ENCODE measurements at regions not wholly inside any gene's neighbourhood (a gene's known extent, or its start where the extent isn't known, plus 50 kb on each side); places are given as distances from the start of the nearest gene placed in this dataset.

DNA sequence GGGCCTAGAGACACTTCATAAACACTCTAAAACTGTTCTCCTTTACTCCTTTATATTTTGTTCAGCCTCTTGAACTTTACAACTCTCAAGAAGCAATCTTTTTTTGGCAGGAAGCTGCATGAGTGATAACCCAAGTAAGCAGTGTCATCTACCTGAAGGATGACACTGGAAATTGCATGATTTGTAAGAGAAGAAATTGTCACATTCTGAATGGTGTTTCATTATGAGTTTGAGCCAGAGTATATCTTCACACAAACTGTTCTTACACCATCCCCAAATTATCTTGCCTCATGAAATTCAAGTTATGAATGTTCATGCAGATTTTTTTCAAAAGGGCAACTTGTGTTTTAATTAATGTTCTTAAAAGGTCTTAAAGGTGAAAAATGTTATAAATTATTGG, 799.3 kb downstream of the TBC1D32 start:
- DNase-seq, result no peak
- TF ChIP-seq, protein P1, sequence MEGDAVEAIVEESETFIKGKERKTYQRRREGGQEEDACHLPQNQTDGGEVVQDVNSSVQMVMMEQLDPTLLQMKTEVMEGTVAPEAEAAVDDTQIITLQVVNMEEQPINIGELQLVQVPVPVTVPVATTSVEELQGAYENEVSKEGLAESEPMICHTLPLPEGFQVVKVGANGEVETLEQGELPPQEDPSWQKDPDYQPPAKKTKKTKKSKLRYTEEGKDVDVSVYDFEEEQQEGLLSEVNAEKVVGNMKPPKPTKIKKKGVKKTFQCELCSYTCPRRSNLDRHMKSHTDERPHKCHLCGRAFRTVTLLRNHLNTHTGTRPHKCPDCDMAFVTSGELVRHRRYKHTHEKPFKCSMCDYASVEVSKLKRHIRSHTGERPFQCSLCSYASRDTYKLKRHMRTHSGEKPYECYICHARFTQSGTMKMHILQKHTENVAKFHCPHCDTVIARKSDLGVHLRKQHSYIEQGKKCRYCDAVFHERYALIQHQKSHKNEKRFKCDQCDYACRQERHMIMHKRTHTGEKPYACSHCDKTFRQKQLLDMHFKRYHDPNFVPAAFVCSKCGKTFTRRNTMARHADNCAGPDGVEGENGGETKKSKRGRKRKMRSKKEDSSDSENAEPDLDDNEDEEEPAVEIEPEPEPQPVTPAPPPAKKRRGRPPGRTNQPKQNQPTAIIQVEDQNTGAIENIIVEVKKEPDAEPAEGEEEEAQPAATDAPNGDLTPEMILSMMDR (IDR thresholded peaks at IDR 0.05), result no peak
- TF ChIP-seq POLR2A (IDR thresholded peaks at IDR 0.05), result no peak
- Histone ChIP-seq H3K27me3 (no peaks in the 10 kb centered on the region), H3K4me3 (no peak overlapping the region), H3K9me3 (no peaks in the 10 kb centered on the region), H3K27ac (no peak overlapping the region), H3K36me3 (replicated peaks in 1 of 2; ENCODE audit: insufficient read depth in 1 of 2, low read depth in 2 of 2) (no peaks in the 10 kb centered on the region), H3K4me1 (no peaks in the 10 kb centered on the region)
- intact Hi-C loops (cut with DNase I), result no loop called here
- no peak for ATAC-seq

DNA sequence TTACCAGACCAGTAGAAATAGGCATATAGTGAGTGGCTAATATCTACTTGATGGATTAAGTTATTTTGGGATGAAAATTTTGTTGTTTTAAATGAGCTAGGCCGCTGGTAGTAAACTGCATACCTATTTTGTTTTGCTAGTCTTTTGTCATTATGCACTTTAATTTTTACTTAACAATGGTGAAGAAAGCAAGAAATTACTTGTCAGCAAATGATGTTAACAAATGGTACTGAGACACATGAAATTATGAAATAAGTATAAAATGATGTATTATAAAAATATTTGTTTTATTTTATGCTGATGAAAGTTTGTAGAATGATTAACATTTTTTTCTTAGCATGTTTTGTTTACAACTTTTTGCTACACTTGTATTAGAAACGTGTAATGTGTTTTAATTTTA, 807.7 kb downstream of the TBC1D32 start:
- Histone ChIP-seq H3K27me3 (no peaks in the 10 kb centered on the region), H3K36me3 (replicated peaks in 1 of 2; ENCODE audit: insufficient read depth in 1 of 2, low read depth in 2 of 2) (no peaks in the 10 kb centered on the region), H3K4me3 (no peak overlapping the region), H3K27ac (no peak overlapping the region), H3K4me1 (no peaks in the 10 kb centered on the region), H3K9me3 (no peaks in the 10 kb centered on the region)
- TF ChIP-seq, protein P1 (IDR thresholded peaks at IDR 0.05), result no peak
- TF ChIP-seq POLR2A (IDR thresholded peaks at IDR 0.05), result no peak
- intact Hi-C loops (cut with DNase I), result no loop called here
- DNase-seq (no peak), ATAC-seq (no peak)
- 76 to 77% methylated on average over 2 of the region's 2 CpGs for WGBS, 2 donors

DNA sequence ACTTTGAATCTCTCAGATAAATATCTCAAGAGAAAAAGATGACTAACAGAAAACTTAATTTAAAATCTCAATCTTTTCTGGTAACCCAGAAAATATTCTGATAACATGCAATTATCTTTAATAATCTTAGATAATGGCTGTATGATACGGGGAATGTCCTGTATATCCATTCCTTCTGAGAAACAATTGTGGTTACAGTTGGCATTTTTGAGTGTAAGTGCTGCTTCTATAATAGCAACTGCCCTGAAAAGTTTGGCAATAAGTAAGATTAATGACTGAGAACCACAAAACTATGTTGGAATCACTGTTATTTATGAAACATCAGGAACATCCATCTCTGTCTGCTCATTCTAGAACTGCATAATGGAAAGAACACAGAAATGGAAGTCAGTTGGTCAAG, 819.7 kb downstream of the TBC1D32 start:
- no peak overlapping the region for H3K27ac ChIP-seq
- H3K27me3 ChIP-seq, result no peaks in the 10 kb centered on the region
- ATAC-seq, result no peak
- WGBS, 2 donors, result 65 to 72% methylated on average over 1 of the region's 1 CpG
- H3K4me1 ChIP-seq, result no peaks in the 10 kb centered on the region
- DNase-seq, result no peak
- no peaks in the 10 kb centered on the region for H3K9me3 ChIP-seq
- H3K4me3 ChIP-seq, result no peak overlapping the region
- H3K36me3 ChIP-seq (replicated peaks in 1 of 2; ENCODE audit: insufficient read depth in 1 of 2, low read depth in 2 of 2), result no peaks in the 10 kb centered on the region
- intact Hi-C loops (cut with DNase I), result no loop called here
- TF ChIP-seq, protein P1 (IDR thresholded peaks at IDR 0.05), result no peak
- no peak for TF ChIP-seq POLR2A (IDR thresholded peaks at IDR 0.05)

DNA sequence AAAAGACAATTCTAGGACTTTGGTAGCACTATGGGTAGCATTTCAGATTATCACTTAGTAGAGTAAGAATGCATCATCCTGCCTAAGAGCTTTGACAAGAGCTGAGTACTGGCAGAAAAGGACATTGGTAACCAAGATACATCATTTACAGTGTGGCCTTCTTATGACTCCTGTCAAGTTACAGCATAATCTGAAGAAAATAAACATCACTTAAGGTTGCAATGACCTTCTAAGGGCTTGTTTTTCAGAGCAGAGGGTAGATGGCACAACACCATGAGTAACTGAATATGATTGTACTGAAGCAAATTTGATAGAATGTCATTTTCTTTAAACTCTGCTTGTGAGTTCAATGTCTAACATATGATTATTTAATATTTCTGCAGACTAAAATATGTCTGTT, 822.6 kb downstream of the TBC1D32 start:
- intact Hi-C loops (cut with DNase I), result no loop called here
- no peak for TF ChIP-seq POLR2A (IDR thresholded peaks at IDR 0.05)
- TF ChIP-seq, protein P1 (IDR thresholded peaks at IDR 0.05), result no peak
- Histone ChIP-seq H3K9me3 (no peaks in the 10 kb centered on the region), H3K4me3 (no peak overlapping the region), H3K27ac (no peak overlapping the region), H3K27me3 (no peaks in the 10 kb centered on the region), H3K4me1 (no peaks in the 10 kb centered on the region), H3K36me3 (replicated peaks in 1 of 2; ENCODE audit: insufficient read depth in 1 of 2, low read depth in 2 of 2) (no peaks in the 10 kb centered on the region)
- no peak for DNase-seq
- no peak for ATAC-seq

DNA sequence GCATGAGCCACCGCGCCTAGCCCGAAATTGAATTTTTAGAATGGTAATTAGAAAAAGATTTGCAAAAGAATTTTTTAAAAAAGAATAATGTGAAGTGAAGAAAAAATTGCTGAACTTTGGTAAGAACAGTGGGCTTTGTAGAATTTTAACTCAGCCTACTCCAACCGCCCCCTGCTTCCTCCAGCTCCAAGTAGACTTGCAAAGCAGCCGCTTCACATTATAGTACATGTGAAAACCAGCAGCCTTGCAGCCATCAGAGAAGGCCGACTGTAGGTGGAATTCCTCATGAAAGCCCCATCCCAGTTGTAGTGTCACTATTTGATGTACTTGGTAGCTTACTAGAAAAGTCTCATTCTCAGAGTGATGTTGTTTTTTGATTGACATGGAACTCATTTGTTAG, 835.6 kb downstream of the TBC1D32 start:
- DNase-seq (no peak), ATAC-seq (no peak)
- WGBS, 2 donors, result 84 to 90% methylated on average over 6 of the region's 6 CpGs
- no peak overlapping the region for H3K4me3 ChIP-seq
- H3K9me3 ChIP-seq, result no peaks in the 10 kb centered on the region
- no peaks in the 10 kb centered on the region for H3K27me3 ChIP-seq
- H3K36me3 ChIP-seq (replicated peaks in 1 of 2; ENCODE audit: insufficient read depth in 1 of 2, low read depth in 2 of 2), result no peaks in the 10 kb centered on the region
- TF ChIP-seq POLR2A (IDR thresholded peaks at IDR 0.05), result no peak
- TF ChIP-seq, protein P1 (IDR thresholded peaks at IDR 0.05), result no peak
- H3K4me1 ChIP-seq, result no peaks in the 10 kb centered on the region
- no peak overlapping the region for H3K27ac ChIP-seq
- intact Hi-C loops (cut with DNase I), result no loop called here

Data from body of pancreas (tissue), 4 donors.